ENCODE measurements at regions not wholly inside any gene's neighbourhood (a gene's known extent, or its start where the extent isn't known, plus 50 kb on each side); places are given as distances from the start of the nearest gene placed in this dataset.

GRCh38 chr2:125837611-125838010 is 818.3 kb upstream of the GYPC start:
- H3K4me2 ChIP-seq, result no peak overlapping the region
- no peaks in the 10 kb centered on the region for H3K9me2 ChIP-seq (ENCODE audit: insufficient read depth)
- DNase-seq, result no peak
- H3K9me3 ChIP-seq (ENCODE audit: insufficient read depth, low read depth), result no peaks in the 10 kb centered on the region
- ChIA-PET CTCF (no interaction called here), POLR2A (ENCODE audit: unreplicated experiment) (no interaction called here)
- no peaks in the 10 kb centered on the region for H3K27me3 ChIP-seq (ENCODE audit: insufficient read depth, low read depth)
- no peaks in the 10 kb centered on the region for H3K36me3 ChIP-seq (ENCODE audit: low read depth)
- no peaks in the 10 kb centered on the region for H3K4me1 ChIP-seq (replicated peaks; ENCODE audit: insufficient read depth)
- H3K79me2 ChIP-seq (ENCODE audit: low read depth), result no peaks in the 10 kb centered on the region
- no peaks in the 10 kb centered on the region for H3F3A ChIP-seq (ENCODE audit: insufficient read depth, low read depth)
- BruUV-seq (replicated peaks), result no TSS peak
- no peak overlapping the region for H3K27ac ChIP-seq
- H3K4me3 ChIP-seq, result no peak overlapping the region
- H2AFZ ChIP-seq, result no peak overlapping the region
- no peaks in the 10 kb centered on the region; the same call in 1 of the 2 replicates for H4K20me1 ChIP-seq (ENCODE audit: insufficient read depth)
- intact Hi-C loops (cut with micrococcal nuclease; ENCODE audit: unreplicated experiment), result no loop called here
- TF ChIP-seq CTCF (conservative IDR thresholded peaks at IDR 0.05) (no peak), EZH2 (IDR thresholded peaks at IDR 0.05; ENCODE audit: low read depth) (no peak)

- no peaks in the 10 kb centered on the region for H3K4me1 ChIP-seq (replicated peaks; ENCODE audit: insufficient read depth)
- H3K9me3 ChIP-seq (ENCODE audit: insufficient read depth, low read depth), result no peaks in the 10 kb centered on the region
- H4K20me1 ChIP-seq (ENCODE audit: insufficient read depth), result no peaks in the 10 kb centered on the region; the same call in 1 of the 2 replicates
- no peak for TF ChIP-seq CTCF (conservative IDR thresholded peaks at IDR 0.05)
- no peak for TF ChIP-seq EZH2 (IDR thresholded peaks at IDR 0.05; ENCODE audit: low read depth)
- no peaks in the 10 kb centered on the region for H3K36me3 ChIP-seq (ENCODE audit: low read depth)
- no peak overlapping the region for H3K27ac ChIP-seq
- DNase-seq, result no peak
- H3K79me2 ChIP-seq (ENCODE audit: low read depth), result no peaks in the 10 kb centered on the region
- POLR2A ChIA-PET (ENCODE audit: unreplicated experiment), result interaction anchor here (0.6 kb wide), 1 partner anchor 580 kb away, joined by 4 read pairs; no protein-coding TSS in a partner anchor
- H3K4me2 ChIP-seq, result no peak overlapping the region
- H3K27me3 ChIP-seq (ENCODE audit: insufficient read depth, low read depth), result no peaks in the 10 kb centered on the region
- no peaks in the 10 kb centered on the region for H3F3A ChIP-seq (ENCODE audit: insufficient read depth, low read depth)
- H2AFZ ChIP-seq, result no peak overlapping the region
- H3K4me3 ChIP-seq, result no peak overlapping the region
- intact Hi-C loops (cut with micrococcal nuclease; ENCODE audit: unreplicated experiment), result no loop called here
- CTCF ChIA-PET, result no interaction called here
- no peaks in the 10 kb centered on the region for H3K9me2 ChIP-seq (ENCODE audit: insufficient read depth)
- BruUV-seq (replicated peaks), result no TSS peak
These were observed 816.0 kb upstream of the GYPC start for GRCh38 chr2:125839945-125840344.

GRCh38 chr2:125842041-125842440 is 813.9 kb upstream of the GYPC start:
- Histone ChIP-seq H3K4me3 (no peak overlapping the region), H3K79me2 (ENCODE audit: low read depth) (no peaks in the 10 kb centered on the region), H2AFZ (no peak overlapping the region), H3K4me1 (replicated peaks; ENCODE audit: insufficient read depth) (no peaks in the 10 kb centered on the region), H3K9me2 (ENCODE audit: insufficient read depth) (no peaks in the 10 kb centered on the region), H3K36me3 (ENCODE audit: low read depth) (no peaks in the 10 kb centered on the region), H3F3A (ENCODE audit: insufficient read depth, low read depth) (no peaks in the 10 kb centered on the region), H4K20me1 (ENCODE audit: insufficient read depth) (no peaks in the 10 kb centered on the region; the same call in 1 of the 2 replicates), H3K27me3 (ENCODE audit: insufficient read depth, low read depth) (no peaks in the 10 kb centered on the region), H3K27ac (no peak overlapping the region), H3K4me2 (no peak overlapping the region), H3K9me3 (ENCODE audit: insufficient read depth, low read depth) (no peaks in the 10 kb centered on the region)
- ChIA-PET POLR2A (ENCODE audit: unreplicated experiment) (no interaction called here), CTCF (no interaction called here)
- no TSS peak for BruUV-seq (replicated peaks)
- intact Hi-C loops (cut with micrococcal nuclease; ENCODE audit: unreplicated experiment), result no loop called here
- no peak for DNase-seq
- TF ChIP-seq CTCF (conservative IDR thresholded peaks at IDR 0.05) (no peak), EZH2 (IDR thresholded peaks at IDR 0.05; ENCODE audit: low read depth) (no peak)

Measured in PC-9 (cell line).